ENCODE measurements at regions not wholly inside any gene's neighbourhood (a gene's known extent, or its start where the extent isn't known, plus 50 kb on each side); places are given as distances from the start of the nearest gene placed in this dataset.

DNA sequence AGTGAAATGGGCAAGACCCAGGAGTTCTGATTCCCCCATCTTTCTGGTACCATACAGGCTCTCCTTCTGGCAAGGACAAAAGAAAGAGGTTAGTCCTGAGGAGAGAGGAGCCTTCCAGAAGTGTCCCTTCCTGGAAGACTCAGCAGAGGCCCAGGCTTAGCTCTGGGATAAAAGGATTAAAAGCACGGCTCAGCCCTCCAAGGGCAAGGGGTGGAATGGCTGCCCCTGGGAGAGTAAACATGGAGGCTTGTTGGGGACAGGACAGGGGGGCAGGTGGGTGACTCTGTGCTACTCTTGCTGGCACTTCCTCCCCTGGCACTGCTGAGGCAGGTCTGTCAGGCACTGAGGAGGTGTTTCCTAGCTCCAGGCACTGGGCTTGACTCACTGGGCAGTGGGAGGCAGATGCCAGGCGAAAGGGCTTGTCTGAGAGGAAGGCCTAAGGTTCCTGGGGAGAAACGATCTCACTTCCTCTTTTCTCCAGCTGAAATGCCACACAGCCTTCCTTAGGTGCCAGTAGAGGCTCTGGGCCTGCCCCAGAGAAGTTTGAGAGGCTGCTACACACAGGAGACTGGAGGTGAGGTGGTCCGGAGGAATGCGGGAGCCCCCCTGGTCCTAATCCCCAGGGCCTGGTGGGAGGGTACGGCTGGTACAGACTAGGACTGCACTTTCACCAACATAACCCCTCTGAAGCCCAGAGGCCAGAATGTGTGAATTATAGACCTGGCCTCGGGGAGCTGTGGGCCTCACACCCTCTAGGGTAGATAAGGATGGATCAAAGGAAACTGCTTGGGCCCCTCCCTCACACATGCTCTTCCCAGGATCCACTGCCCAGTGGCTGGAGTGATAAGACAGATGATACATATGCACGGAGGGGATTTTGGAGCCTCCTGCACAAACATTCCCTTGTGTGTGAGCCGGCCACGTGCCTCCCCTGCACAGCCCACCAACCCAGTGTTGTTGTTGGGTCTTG lies 63.2 kb upstream of the PODXL start:
- TF ChIP-seq, protein P1, sequence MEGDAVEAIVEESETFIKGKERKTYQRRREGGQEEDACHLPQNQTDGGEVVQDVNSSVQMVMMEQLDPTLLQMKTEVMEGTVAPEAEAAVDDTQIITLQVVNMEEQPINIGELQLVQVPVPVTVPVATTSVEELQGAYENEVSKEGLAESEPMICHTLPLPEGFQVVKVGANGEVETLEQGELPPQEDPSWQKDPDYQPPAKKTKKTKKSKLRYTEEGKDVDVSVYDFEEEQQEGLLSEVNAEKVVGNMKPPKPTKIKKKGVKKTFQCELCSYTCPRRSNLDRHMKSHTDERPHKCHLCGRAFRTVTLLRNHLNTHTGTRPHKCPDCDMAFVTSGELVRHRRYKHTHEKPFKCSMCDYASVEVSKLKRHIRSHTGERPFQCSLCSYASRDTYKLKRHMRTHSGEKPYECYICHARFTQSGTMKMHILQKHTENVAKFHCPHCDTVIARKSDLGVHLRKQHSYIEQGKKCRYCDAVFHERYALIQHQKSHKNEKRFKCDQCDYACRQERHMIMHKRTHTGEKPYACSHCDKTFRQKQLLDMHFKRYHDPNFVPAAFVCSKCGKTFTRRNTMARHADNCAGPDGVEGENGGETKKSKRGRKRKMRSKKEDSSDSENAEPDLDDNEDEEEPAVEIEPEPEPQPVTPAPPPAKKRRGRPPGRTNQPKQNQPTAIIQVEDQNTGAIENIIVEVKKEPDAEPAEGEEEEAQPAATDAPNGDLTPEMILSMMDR (IDR thresholded peaks at IDR 0.05; ENCODE audit: insufficient read depth, low read depth, low read length) = no peak
- TF ChIP-seq EZH2 (IDR thresholded peaks at IDR 0.05; ENCODE audit: insufficient read depth, low read length) = no peak

Measured in astrocyte (in vitro differentiated cells and primary cell).